Upper lobe of right lung (tissue), 1 donor: ENCODE measurements at regions not wholly inside any gene's neighbourhood (a gene's known extent, or its start where the extent isn't known, plus 50 kb on each side); places are given as distances from the start of the nearest gene placed in this dataset.

Experiments
- ATAC-seq: fragments of 200-7000 bp; cut with Tn5 transposase; one replicate; pipeline ENCODE4 v1.9.1; 2020; ENCODE audit warnings: mild to moderate bottlenecking, moderate library complexity
- DNase-seq: peaks from one replicate; pipeline ENCODE4 v3.0.0-alpha.2; 2020
- H3K27ac ChIP-seq: fragments of 200-600 bp; one replicate; pipeline ENCODE4 v1.8.0; 2022
- H3K27me3 ChIP-seq: fragments of 200-600 bp; one replicate; pipeline ENCODE4 v1.8.0; 2022; ENCODE audit warnings: mild to moderate bottlenecking
- H3K36me3 ChIP-seq: fragments of 200-600 bp; one replicate; pipeline ENCODE4 v1.8.0; 2022
- H3K4me1 ChIP-seq: fragments of 200-600 bp; one replicate; pipeline ENCODE4 v1.8.0; 2022
- H3K4me3 ChIP-seq: fragments of 200-600 bp; one replicate; pipeline ENCODE4 v1.8.0; 2022; ENCODE audit warnings: mild to moderate bottlenecking
- H3K9me3 ChIP-seq: fragments of 200-600 bp; one replicate; pipeline ENCODE4 v1.8.0; 2022
- intact Hi-C: fragments of 100-400 bp; cut with DNase I; formaldehyde crosslinking; loops from one replicate; pipeline ENCODE4 v1.11.0; 2022
- TF ChIP-seq, protein P1 (sequence below): fragments of 200-600 bp; IDR thresholded peaks from one replicate; pipeline ENCODE4 v1.8.0; 2022; ENCODE audit warnings: antibody characterized with exemption
- donor health status: DM: no; HTN: yes; CAD: no; lungs with severe emphysema.

DNA sequence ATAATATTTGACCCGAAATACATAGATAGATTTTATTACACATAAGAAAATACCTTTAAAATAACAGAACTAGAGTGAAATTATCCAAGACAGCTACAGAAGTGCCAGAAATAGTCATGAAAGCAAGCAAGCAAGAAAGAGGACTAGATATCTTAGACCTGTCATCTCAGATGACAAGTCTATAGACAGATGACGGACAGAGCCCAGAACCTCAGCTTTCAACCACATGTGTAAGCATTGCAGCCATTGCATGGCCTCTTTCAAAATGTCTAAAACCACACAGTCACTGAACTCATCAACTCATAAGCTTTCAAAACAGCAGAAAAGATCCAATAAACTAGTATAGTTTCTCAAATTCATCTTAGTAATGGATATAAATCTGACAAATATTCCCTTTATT is 59.8 kb upstream of the FHIT start:
- Histone ChIP-seq H3K27me3 (no peaks in the 10 kb centered on the region), H3K9me3 (no peaks in the 10 kb centered on the region), H3K4me3 (no peak overlapping the region), H3K36me3 (no peaks in the 10 kb centered on the region), H3K27ac (no peak overlapping the region), H3K4me1 (no peaks in the 10 kb centered on the region)
- TF ChIP-seq, protein P1, sequence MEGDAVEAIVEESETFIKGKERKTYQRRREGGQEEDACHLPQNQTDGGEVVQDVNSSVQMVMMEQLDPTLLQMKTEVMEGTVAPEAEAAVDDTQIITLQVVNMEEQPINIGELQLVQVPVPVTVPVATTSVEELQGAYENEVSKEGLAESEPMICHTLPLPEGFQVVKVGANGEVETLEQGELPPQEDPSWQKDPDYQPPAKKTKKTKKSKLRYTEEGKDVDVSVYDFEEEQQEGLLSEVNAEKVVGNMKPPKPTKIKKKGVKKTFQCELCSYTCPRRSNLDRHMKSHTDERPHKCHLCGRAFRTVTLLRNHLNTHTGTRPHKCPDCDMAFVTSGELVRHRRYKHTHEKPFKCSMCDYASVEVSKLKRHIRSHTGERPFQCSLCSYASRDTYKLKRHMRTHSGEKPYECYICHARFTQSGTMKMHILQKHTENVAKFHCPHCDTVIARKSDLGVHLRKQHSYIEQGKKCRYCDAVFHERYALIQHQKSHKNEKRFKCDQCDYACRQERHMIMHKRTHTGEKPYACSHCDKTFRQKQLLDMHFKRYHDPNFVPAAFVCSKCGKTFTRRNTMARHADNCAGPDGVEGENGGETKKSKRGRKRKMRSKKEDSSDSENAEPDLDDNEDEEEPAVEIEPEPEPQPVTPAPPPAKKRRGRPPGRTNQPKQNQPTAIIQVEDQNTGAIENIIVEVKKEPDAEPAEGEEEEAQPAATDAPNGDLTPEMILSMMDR = no peak
- ATAC-seq = no peak
- intact Hi-C loops = no loop called here
- no peak for DNase-seq

DNA sequence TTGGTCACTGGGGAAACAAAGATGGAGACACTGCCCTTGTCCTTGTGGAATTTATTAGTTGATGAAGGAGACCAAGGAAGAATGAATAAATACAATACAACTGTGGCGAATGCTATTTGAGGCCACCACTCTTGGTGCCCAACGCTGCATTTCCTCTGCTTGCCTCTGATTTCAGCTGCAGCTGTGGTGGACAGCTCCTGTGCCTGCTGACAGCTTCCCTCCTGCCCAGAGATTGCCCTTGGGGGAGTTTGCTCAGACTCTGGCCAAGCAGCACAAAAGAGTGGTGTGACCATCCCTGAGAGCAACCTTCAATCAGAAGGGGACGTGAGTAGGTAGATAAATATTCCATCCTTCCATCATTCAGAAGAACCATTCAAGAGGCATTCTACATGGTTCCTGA is 64.6 kb upstream of the FHIT start:
- no peak overlapping the region for H3K27ac ChIP-seq
- H3K36me3 ChIP-seq = no peaks in the 10 kb centered on the region
- H3K4me1 ChIP-seq = no peaks in the 10 kb centered on the region
- no peak overlapping the region for H3K4me3 ChIP-seq
- DNase-seq (no peak), ATAC-seq (peak; percentile 20)
- intact Hi-C loops = no loop called here
- H3K27me3 ChIP-seq = no peaks in the 10 kb centered on the region
- no peaks in the 10 kb centered on the region for H3K9me3 ChIP-seq
- TF ChIP-seq, protein P1 = no peak

DNA sequence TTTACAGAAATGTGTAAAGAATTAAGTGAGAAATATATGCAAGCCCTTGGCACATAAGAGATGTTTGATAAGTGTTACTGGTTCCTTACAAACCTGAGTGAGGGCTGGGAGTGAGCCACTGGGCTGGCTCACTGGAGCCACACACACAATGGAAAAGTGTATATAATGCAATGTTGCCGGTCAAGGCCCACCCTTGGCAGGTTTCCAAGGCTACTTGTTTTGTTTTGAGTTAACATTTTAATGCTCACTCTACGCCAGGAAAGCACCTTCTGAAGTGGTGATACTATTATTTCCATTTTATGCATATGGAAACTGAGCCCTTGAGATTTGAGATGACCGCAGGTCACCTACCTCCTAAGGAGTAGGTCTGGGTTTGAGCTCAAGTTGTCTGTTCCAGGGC is 71.8 kb upstream of the FHIT start:
- Histone ChIP-seq H3K4me3 (no peak overlapping the region), H3K4me1 (no peaks in the 10 kb centered on the region), H3K27me3 (no peaks in the 10 kb centered on the region), H3K27ac (no peak overlapping the region), H3K9me3 (no peaks in the 10 kb centered on the region), H3K36me3 (no peaks in the 10 kb centered on the region)
- ATAC-seq (no peak), DNase-seq (no peak)
- intact Hi-C loops = no loop called here
- TF ChIP-seq, protein P1 = no peak

DNA sequence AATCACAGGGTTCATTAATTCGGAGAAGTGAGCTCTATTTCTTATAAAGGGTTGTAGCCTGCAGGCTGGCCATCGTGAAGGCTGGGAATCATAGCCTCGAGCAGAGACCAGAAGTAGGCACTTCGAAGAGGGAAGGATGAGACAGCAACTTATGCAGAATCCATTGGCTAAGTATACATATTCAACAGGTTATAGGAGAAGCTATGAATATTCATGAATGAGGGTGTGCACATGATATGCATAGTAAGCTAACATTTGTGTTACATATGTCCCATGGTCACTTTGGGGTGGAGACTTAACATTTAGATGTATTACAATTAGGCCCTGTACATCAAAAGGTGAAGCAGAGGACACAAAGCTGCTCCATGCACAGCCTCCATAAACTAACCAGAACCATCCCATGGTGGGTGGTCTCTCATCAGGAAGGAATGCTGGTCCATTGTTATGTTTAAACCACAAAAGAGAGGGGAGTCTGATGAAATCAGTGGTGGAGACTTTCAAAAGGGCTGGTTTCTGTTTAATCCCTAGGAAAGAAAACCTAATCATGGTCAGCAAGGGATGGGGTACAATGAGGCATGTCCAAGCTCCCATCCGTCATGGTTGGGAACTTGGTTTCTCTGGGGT is 80.8 kb upstream of the FHIT start:
- Histone ChIP-seq H3K27ac (no peak overlapping the region), H3K36me3 (no peaks in the 10 kb centered on the region), H3K4me3 (no peak overlapping the region), H3K4me1 (no peaks in the 10 kb centered on the region), H3K9me3 (no peaks in the 10 kb centered on the region), H3K27me3 (no peaks in the 10 kb centered on the region)
- no peak for ATAC-seq
- intact Hi-C loops = no loop called here
- no peak for DNase-seq
- TF ChIP-seq, protein P1 = no peak

DNA sequence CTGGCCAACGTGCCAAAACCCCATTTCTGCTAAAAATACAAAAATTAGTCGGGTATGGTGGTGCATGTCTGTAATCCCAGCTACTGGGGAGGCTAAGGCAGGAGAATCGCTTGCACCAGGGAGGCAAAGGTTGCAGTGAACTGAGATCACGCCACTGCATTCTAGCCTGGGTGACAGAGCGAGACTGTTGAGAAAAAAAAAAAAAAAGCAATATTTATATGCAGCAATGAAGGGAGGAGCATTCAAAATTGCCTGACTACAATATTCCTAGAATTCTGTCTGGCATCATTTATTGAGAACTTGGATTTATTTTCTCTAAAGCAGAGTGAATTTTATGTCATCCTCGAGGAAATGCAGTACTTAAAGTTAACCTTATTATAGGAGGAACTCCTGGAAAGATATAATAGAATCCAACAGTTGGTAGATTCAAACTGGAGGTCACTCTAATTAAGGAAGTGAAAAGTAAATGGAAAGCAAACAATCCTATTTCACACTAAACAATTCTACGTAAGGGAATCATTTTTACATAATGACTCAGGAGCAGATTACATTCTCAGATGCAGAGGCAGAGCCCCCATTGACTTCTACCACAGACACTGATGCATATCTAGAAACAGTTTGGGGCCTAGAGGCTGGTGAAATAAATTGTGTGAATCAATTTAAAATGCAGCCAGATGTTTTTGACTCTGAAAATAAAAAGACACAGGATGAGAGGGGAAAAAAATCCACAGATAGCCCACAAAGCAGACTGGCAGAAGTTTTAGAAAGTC is 82.1 kb upstream of the FHIT start:
- no peaks in the 10 kb centered on the region for H3K36me3 ChIP-seq
- H3K27ac ChIP-seq = no peak overlapping the region
- H3K27me3 ChIP-seq = no peaks in the 10 kb centered on the region
- DNase-seq (no peak), ATAC-seq (no peak)
- intact Hi-C loops = no loop called here
- TF ChIP-seq, protein P1 = no peak
- no peaks in the 10 kb centered on the region for H3K4me1 ChIP-seq
- H3K4me3 ChIP-seq = no peak overlapping the region
- no peaks in the 10 kb centered on the region for H3K9me3 ChIP-seq
